Neural cell (in vitro differentiated cells): ENCODE measurements at regions not wholly inside any gene's neighbourhood (a gene's known extent, or its start where the extent isn't known, plus 50 kb on each side); places are given as distances from the start of the nearest gene placed in this dataset.

Experiments
- H2AFZ ChIP-seq: fragments of 200-600, 300-800 bp; sonication (generic), shearing (Covaris generic); 2 replicates; pipeline ENCODE4 v1.6.0; 2014; ENCODE audit warnings: low read depth, mild to moderate bottlenecking, antibody characterized with exemption, low read length, moderate library complexity
- H3F3A ChIP-seq: fragments of 200-600 bp; shearing (Covaris generic); 2 replicates; pipeline ENCODE4 v1.6.1; 2016; ENCODE audit warnings: mild to moderate bottlenecking, moderate library complexity, mixed read lengths, antibody characterized with exemption, low read length; ENCODE audit not compliant: insufficient read depth, poor library complexity, severe bottlenecking
- H3K27ac ChIP-seq: fragments of 200-600, 300-800 bp; sonication (generic), shearing (Covaris generic); 2 replicates; pipeline ENCODE4 v1.5.1; 2014; ENCODE audit warnings: mild to moderate bottlenecking, low read length, moderate library complexity
- H3K27me3 ChIP-seq: fragments of 300-800, 200-600 bp; sonication (generic), shearing (Covaris generic); 2 replicates; pipeline ENCODE4 v1.6.0; 2014; ENCODE audit warnings: mild to moderate bottlenecking, low read depth, low read length, moderate library complexity; ENCODE audit not compliant: insufficient read depth
- H3K36me3 ChIP-seq: fragments of 300-800, 200-600 bp; sonication (generic), shearing (Covaris generic); 2 replicates; pipeline ENCODE4 v1.5.1; 2014; ENCODE audit warnings: mild to moderate bottlenecking, antibody characterized with exemption, low read length, moderate library complexity; ENCODE audit not compliant: insufficient read depth
- H3K4me2 ChIP-seq: fragments of 300-800, 200-600 bp; sonication (generic), shearing (Covaris generic); 2 replicates; pipeline ENCODE4 v1.6.0; 2014; ENCODE audit warnings: mild to moderate bottlenecking, low read length
- H3K4me3 ChIP-seq: fragments of 300-800, 200-600 bp; sonication (generic), shearing (Covaris generic); 2 replicates; pipeline ENCODE4 v1.5.1; 2014; ENCODE audit warnings: mild to moderate bottlenecking, low read length, moderate library complexity
- H3K79me2 ChIP-seq: fragments of 200-600 bp; shearing (Covaris generic); replicated peaks from 2 replicates; pipeline ENCODE4 v1.6.0; 2014; ENCODE audit warnings: mild to moderate bottlenecking, low read length, moderate library complexity; ENCODE audit not compliant: insufficient read depth
- H3K9ac ChIP-seq: fragments of 300-800, 200-600 bp; sonication (generic), shearing (Covaris generic); 2 replicates; pipeline ENCODE4 v1.6.1; 2016; ENCODE audit warnings: mild to moderate bottlenecking, low read length, mixed read lengths
- H3K9me2 ChIP-seq: fragments of 200-600 bp; shearing (Covaris generic); 2 replicates; pipeline ENCODE4 v1.6.1; 2016; ENCODE audit warnings: mild to moderate bottlenecking, low read length, mixed read lengths; ENCODE audit not compliant: insufficient read depth
- H3K9me3 ChIP-seq: fragments of 200-600, 300-800 bp; sonication (generic), shearing (Covaris generic); 2 replicates; pipeline ENCODE4 v1.6.1; 2016; ENCODE audit warnings: mild to moderate bottlenecking, mixed run types, low read length, moderate library complexity, mixed read lengths
- H4K20me1 ChIP-seq: fragments of 200-600 bp; shearing (Covaris generic); 2 replicates; pipeline ENCODE4 v1.6.1; 2016; ENCODE audit warnings: mild to moderate bottlenecking, mixed run types; ENCODE audit not compliant: insufficient read depth
- CTCF ChIP-seq: fragments of 450-650 bp; IDR thresholded peaks from 2 replicates; pipeline ENCODE4 v1.5.1; 2014; ENCODE audit warnings: antibody characterized with exemption, mild to moderate bottlenecking, moderate library complexity; ENCODE audit not compliant: poor library complexity, severe bottlenecking
- EP300 ChIP-seq: fragments of 450-650 bp; conservative IDR thresholded peaks from 2 replicates; pipeline ENCODE4 v1.6.1; 2014; ENCODE audit warnings: antibody characterized with exemption, mild to moderate bottlenecking, moderate library complexity; ENCODE audit not compliant: poor library complexity, severe bottlenecking
- EZH2 ChIP-seq: fragments of 200-600, 300-800 bp; shearing (Covaris generic), sonication (generic); IDR thresholded peaks from 2 replicates; pipeline ENCODE4 v1.6.1; 2014; ENCODE audit warnings: antibody characterized with exemption, low read length, borderline replicate concordance, mild to moderate bottlenecking; ENCODE audit not compliant: insufficient read depth, poor library complexity, severe bottlenecking
- MXI1 ChIP-seq: fragments of 450-650 bp; conservative IDR thresholded peaks from 2 replicates; pipeline ENCODE4 v1.6.1; 2014; ENCODE audit warnings: antibody characterized with exemption, mild to moderate bottlenecking; ENCODE audit not compliant: poor library complexity, severe bottlenecking
- POLR2AphosphoS5 ChIP-seq: IDR thresholded peaks from 2 replicates; pipeline ENCODE4 v1.6.1; 2012
- RAD21 ChIP-seq: fragments of 450-650 bp; conservative IDR thresholded peaks from 2 replicates; pipeline ENCODE4 v1.6.1; 2014; ENCODE audit warnings: antibody characterized with exemption, mild to moderate bottlenecking, moderate library complexity
- REST ChIP-seq: IDR thresholded peaks from 2 replicates; pipeline ENCODE4 v1.6.1; 2012; ENCODE audit warnings: borderline replicate concordance
- SMC3 ChIP-seq: fragments of 450-650 bp; conservative IDR thresholded peaks from 2 replicates; pipeline ENCODE4 v1.6.1; 2014; ENCODE audit warnings: antibody characterized with exemption, mild to moderate bottlenecking, moderate library complexity; ENCODE audit not compliant: poor library complexity
- TAF1 ChIP-seq: IDR thresholded peaks from 2 replicates; pipeline ENCODE4 v1.6.1; 2012; ENCODE audit warnings: low read depth

- no peaks in the 10 kb centered on the region for H3K9me2 ChIP-seq
- TF ChIP-seq RAD21 (no peak), EP300 (no peak), POLR2AphosphoS5 (no peak), SMC3 (no peak), EZH2 (no peak), MXI1 (no peak), TAF1 (no peak)
- no peak overlapping the region for H3K27ac ChIP-seq
- no peaks in the 10 kb centered on the region for H3K27me3 ChIP-seq
- H4K20me1 ChIP-seq: no peaks in the 10 kb centered on the region
- no peaks in the 10 kb centered on the region for H3K79me2 ChIP-seq
- H3K4me3 ChIP-seq: no peak overlapping the region
- no peaks in the 10 kb centered on the region for H3K9me3 ChIP-seq
- no peak overlapping the region for H2AFZ ChIP-seq
- H3K9ac ChIP-seq: no peak overlapping the region
- no peak overlapping the region for H3K4me2 ChIP-seq
- H3K36me3 ChIP-seq: no peaks in the 10 kb centered on the region
- no peaks in the 10 kb centered on the region for H3F3A ChIP-seq
Measured at GRCh38 chr20:58008413-58008812, 220.0 kb downstream of the ANKRD60 start.

- no peaks in the 10 kb centered on the region for H3F3A ChIP-seq
- no peaks in the 10 kb centered on the region for H3K27me3 ChIP-seq
- TF ChIP-seq RAD21 (no peak), EP300 (no peak), POLR2AphosphoS5 (no peak), TAF1 (no peak), REST (no peak), EZH2 (no peak), CTCF (no peak), MXI1 (no peak), SMC3 (no peak)
- H3K79me2 ChIP-seq: no peaks in the 10 kb centered on the region
- no peaks in the 10 kb centered on the region for H4K20me1 ChIP-seq
- H3K9me3 ChIP-seq: no peaks in the 10 kb centered on the region
- no peak overlapping the region for H3K4me2 ChIP-seq
- no peak overlapping the region for H3K4me3 ChIP-seq
- H3K27ac ChIP-seq: no peak overlapping the region
- no peak overlapping the region for H3K9ac ChIP-seq
- no peaks in the 10 kb centered on the region for H3K36me3 ChIP-seq
- H3K9me2 ChIP-seq: no peaks in the 10 kb centered on the region
- H2AFZ ChIP-seq: no peak overlapping the region
Measured at GRCh38 chr20:58007947-58008346, 220.5 kb downstream of the ANKRD60 start.
